ENCODE measurements at regions not wholly inside any gene's neighbourhood (a gene's known extent, or its start where the extent isn't known, plus 50 kb on each side); places are given as distances from the start of the nearest gene placed in this dataset.

DNA sequence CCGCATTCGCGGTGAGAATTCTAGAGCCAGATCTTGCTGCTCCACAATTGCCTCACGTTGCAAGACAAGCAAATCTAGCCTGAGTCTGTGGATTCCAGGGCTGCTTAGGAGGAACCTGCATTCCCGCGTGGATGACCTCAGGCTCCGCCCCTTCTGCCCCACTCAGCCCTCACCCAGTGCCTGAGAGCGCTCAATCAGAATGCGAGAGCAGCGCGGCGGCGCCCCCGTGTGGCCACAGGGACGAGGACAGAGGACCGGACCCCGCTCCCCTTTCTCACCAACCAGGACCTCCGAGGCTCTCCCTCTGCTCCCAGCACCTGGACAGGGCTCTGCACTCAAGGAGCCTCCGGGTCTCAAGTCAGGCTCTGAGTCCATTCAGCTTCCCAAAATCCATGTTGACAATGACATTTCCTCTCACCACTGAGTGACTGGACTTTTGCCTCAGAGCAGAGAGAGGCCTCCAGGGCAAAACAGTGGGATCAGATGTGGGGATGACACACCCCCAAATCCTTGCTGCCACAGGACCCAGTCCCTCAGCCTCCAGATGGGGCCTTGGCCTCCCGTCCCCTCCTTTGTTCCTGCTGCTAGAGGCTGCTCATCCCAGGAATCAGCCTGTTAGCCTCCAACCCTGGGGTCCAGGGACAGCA, 52.0 kb downstream of the RPP21 start:
- Histone ChIP-seq H3K4me3 (ENCODE audit: low read length) (no peak overlapping the region), H3K9me3 (replicated peaks; ENCODE audit: low read length) (no peaks in the 10 kb centered on the region), H3K36me3 (ENCODE audit: insufficient read depth, low read length) (no peaks in the 10 kb centered on the region), H3K4me1 (ENCODE audit: control insufficient read depth, insufficient read depth, low read length) (no peaks in the 10 kb centered on the region), H3K27me3 (ENCODE audit: control insufficient read depth, insufficient read depth, low read length) (peaks cover 58% of the 10 kb centered on the region), H3K4me2 (ENCODE audit: low read length) (no peak overlapping the region), H3K9ac (ENCODE audit: low read depth, low read length) (no peak overlapping the region)

DNA sequence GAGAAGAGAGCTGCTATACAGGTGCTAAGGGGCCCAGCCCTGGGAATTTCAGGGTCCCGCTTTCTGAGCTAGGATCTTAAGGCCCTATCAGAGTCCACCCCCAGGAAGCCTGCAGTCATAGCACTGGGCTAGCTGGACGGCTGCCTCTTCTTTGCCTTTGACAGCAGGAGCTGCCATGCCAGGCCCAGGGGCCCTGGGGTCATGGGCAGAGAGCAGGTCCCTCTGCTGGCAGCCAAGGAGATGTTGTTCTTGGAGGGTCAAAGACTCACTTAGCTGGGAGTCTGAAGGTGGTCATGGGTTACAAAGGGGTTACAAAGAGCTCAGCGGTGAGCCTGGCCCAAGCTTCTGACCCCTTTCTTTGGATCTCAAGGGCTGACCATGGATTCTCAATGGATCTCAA, 52.7 kb downstream of the RPP21 start:
- Histone ChIP-seq H3K36me3 (ENCODE audit: insufficient read depth, low read length) (no peaks in the 10 kb centered on the region), H3K4me2 (ENCODE audit: low read length) (no peak overlapping the region), H3K4me3 (ENCODE audit: low read length) (no peak overlapping the region), H3K27me3 (ENCODE audit: control insufficient read depth, insufficient read depth, low read length) (peaks cover 60% of the 10 kb centered on the region), H3K9me3 (replicated peaks; ENCODE audit: low read length) (no peaks in the 10 kb centered on the region), H3K4me1 (ENCODE audit: control insufficient read depth, insufficient read depth, low read length) (no peaks in the 10 kb centered on the region), H3K9ac (ENCODE audit: low read depth, low read length) (no peak overlapping the region)

DNA sequence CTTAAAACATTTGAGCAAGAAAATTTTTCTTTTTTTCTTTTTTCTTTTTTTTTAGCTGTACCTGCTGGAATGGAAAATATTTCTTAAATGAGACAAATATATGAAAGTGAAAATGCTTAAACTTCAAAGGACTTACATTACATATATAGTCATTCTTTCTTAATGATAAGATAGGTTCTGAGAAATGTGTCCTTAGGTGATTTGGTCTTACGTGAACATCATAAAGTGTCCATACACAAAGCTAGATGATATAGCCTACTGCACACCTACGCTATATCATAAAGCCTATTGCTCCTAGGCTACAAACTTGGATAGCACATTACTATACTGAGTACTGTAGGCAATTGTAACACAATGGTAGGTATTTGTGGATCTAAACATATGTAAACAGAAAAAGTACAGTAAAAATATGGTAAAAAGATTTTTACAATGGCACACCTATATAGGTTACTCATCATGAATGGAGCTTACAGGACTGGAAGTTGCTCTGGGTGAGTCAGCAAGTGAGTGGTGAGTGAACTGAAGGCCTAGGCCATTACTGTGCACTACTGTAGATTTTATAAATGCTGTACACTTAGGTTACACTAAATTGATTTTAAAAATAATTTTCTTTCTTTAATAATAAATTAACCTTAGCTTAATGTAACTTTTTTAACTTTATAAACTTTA, 54.6 kb downstream of the RPP21 start:
- Histone ChIP-seq H3K27me3 (ENCODE audit: control insufficient read depth, insufficient read depth, low read length) (peaks cover 63% of the 10 kb centered on the region), H3K36me3 (ENCODE audit: insufficient read depth, low read length) (no peaks in the 10 kb centered on the region), H3K4me2 (ENCODE audit: low read length) (no peak overlapping the region), H3K4me3 (ENCODE audit: low read length) (no peak overlapping the region), H3K9me3 (replicated peaks; ENCODE audit: low read length) (no peaks in the 10 kb centered on the region), H3K9ac (ENCODE audit: low read depth, low read length) (no peak overlapping the region), H3K4me1 (ENCODE audit: control insufficient read depth, insufficient read depth, low read length) (no peaks in the 10 kb centered on the region)

DNA sequence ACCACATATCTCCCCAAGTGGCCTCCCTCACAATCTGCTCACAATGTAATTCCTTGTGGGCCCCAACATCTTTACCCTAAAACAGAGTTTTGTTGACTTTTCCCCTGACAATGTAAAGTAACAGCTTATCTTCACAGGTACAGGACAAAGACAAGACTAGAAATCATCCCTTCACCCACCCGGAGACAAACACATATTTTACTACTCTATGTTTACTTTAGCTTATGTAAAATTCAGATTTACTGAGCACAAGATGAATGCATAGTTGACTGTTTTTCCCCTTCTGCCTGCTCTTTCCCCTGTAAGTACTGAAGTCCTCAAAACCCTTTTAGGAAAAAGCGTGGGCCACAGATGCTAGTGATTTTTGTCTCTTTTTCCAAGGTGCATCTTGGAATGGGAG, 61.0 kb downstream of the RPP21 start:
- peaks cover 52% of the 10 kb centered on the region for H3K27me3 ChIP-seq (ENCODE audit: control insufficient read depth, insufficient read depth, low read length)
- no peak overlapping the region for H3K4me3 ChIP-seq (ENCODE audit: low read length)
- H3K4me1 ChIP-seq (ENCODE audit: control insufficient read depth, insufficient read depth, low read length): no peaks in the 10 kb centered on the region
- no peak overlapping the region for H3K4me2 ChIP-seq (ENCODE audit: low read length)
- no peaks in the 10 kb centered on the region for H3K36me3 ChIP-seq (ENCODE audit: insufficient read depth, low read length)
- H3K9me3 ChIP-seq (replicated peaks; ENCODE audit: low read length): no peaks in the 10 kb centered on the region
- H3K9ac ChIP-seq (ENCODE audit: low read depth, low read length): no peak overlapping the region

DNA sequence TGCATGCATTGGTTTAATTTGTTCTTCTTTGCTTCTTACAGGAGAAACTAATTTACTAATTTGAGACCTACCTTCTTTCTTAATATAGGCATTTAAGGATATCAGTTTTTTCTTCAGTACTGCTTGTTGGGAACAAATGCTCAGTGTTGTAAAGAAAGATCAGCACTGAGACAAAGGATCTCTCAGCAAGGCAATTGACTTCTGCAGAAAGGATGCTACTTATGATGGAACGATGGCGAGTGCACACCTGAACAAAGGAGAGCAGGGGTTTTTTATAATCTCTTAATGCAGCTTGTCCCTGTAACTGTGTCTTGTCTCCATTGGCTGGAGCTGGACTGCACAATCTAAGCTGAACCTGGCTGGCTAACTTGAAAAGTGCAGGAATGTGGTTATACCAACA, 64.2 kb downstream of the RPP21 start:
- no peak overlapping the region for H3K9ac ChIP-seq (ENCODE audit: low read depth, low read length)
- no peaks in the 10 kb centered on the region for H3K4me1 ChIP-seq (ENCODE audit: control insufficient read depth, insufficient read depth, low read length)
- H3K4me3 ChIP-seq (ENCODE audit: low read length): no peak overlapping the region
- H3K27me3 ChIP-seq (ENCODE audit: control insufficient read depth, insufficient read depth, low read length): peaks cover 62% of the 10 kb centered on the region
- H3K9me3 ChIP-seq (replicated peaks; ENCODE audit: low read length): no peaks in the 10 kb centered on the region
- no peaks in the 10 kb centered on the region for H3K36me3 ChIP-seq (ENCODE audit: insufficient read depth, low read length)
- no peak overlapping the region for H3K4me2 ChIP-seq (ENCODE audit: low read length)

DNA sequence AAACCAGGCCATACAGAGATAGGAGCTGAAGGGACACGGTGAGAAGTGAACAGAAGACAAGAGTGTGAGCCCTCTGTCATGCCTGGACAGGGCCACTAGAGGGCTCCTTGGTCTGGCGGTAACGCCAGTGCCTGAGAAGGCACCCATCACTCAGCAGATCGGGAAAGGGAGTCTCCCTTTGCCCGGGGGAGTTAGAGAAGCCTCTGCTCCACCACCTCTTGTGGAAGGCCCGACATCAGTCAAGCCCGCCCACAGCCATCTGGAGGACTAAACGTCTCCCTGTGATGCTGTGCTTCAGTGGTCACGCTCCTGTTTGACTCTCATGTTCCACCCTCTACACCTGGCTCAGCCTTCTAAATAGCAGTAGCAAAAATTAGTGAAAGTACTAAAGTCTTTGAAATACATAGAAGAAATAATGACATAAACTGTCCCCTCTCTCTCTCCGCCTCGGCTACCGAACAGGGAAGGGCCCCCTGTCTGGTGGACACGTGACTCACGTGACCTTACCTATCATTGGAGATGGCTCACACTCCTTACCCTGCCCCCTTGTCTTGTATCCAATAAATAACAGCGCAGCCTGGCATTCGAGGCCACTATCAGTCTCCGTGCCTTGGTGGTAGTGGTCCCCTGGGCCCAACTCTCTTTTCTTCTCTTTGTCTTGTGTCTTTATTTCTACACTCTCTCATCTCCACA, 66.7 kb downstream of the RPP21 start:
- no peaks in the 10 kb centered on the region for H3K36me3 ChIP-seq (ENCODE audit: insufficient read depth, low read length)
- H3K27me3 ChIP-seq (ENCODE audit: control insufficient read depth, insufficient read depth, low read length): peaks cover 62% of the 10 kb centered on the region
- H3K4me3 ChIP-seq (ENCODE audit: low read length): no peak overlapping the region
- no peak overlapping the region for H3K9ac ChIP-seq (ENCODE audit: low read depth, low read length)
- H3K4me1 ChIP-seq (ENCODE audit: control insufficient read depth, insufficient read depth, low read length): no peaks in the 10 kb centered on the region
- peak overlapping the region; percentile 56 for H3K4me2 ChIP-seq (ENCODE audit: low read length)
- H3K9me3 ChIP-seq (replicated peaks; ENCODE audit: low read length): no peaks in the 10 kb centered on the region

DNA sequence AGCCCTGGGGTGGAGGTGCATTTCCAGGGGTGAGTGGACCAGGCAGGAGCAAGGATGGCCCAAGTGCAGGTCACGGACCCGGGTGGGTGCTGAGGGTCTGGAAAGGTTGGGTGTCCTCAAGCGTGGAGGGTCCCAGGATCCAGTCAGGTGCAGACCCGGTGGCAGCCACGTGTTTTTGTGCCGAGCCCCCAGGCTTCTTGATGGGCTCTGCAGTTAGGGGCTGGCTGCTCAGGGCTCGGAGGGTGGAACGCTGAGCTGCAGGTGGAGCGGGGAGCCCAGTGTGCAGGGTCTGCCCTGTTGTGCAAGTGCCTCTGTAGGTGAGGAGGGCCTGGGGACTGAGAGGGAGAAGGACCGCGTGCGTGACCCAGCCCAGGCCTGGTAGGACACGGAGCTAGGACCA, 70.9 kb upstream of the HLA-E start:
- no peaks in the 10 kb centered on the region for H3K9me3 ChIP-seq (replicated peaks; ENCODE audit: low read length)
- no peak overlapping the region for H3K4me3 ChIP-seq (ENCODE audit: low read length)
- H3K4me1 ChIP-seq (ENCODE audit: control insufficient read depth, insufficient read depth, low read length): no peaks in the 10 kb centered on the region
- no peak overlapping the region for H3K9ac ChIP-seq (ENCODE audit: low read depth, low read length)
- no peak overlapping the region for H3K4me2 ChIP-seq (ENCODE audit: low read length)
- no peaks in the 10 kb centered on the region for H3K36me3 ChIP-seq (ENCODE audit: insufficient read depth, low read length)
- H3K27me3 ChIP-seq (ENCODE audit: control insufficient read depth, insufficient read depth, low read length): peaks cover 66% of the 10 kb centered on the region

DNA sequence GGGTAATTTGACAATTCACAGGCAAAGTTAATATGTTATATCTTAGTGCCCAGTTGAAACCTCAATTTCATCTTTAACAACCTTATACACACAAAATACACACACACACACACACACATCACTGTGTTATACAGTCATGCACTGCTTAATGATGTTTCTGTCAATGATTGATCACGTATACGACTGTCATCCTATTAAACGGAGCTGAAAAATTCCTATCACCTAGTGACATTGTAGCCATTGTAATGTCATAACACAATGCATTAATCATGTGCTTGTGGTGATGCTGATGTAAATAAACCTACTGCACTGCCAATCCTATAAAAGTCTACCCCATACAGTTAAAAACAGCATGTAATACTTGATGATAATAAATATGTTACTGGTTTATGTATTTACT, 64.8 kb upstream of the HLA-E start:
- Histone ChIP-seq H3K27me3 (ENCODE audit: control insufficient read depth, insufficient read depth, low read length) (peaks cover 38% of the 10 kb centered on the region), H3K9me3 (replicated peaks; ENCODE audit: low read length) (no peaks in the 10 kb centered on the region)

More for the DNA sequence above, 64.8 kb upstream of the HLA-E start:
- Histone ChIP-seq H3K4me3 (ENCODE audit: low read length) (no peak overlapping the region), H3K9ac (ENCODE audit: low read depth, low read length) (no peak overlapping the region), H3K4me2 (ENCODE audit: low read length) (no peak overlapping the region), H3K36me3 (ENCODE audit: insufficient read depth, low read length) (no peaks in the 10 kb centered on the region), H3K4me1 (ENCODE audit: control insufficient read depth, insufficient read depth, low read length) (no peaks in the 10 kb centered on the region)

Data from skeletal muscle satellite cell (primary cell).